ENCODE measurements at regions not wholly inside any gene's neighbourhood (a gene's known extent, or its start where the extent isn't known, plus 50 kb on each side); places are given as distances from the start of the nearest gene placed in this dataset.

GRCh38 chrX:79645749-79646148 is 278.6 kb upstream of the ITM2A start:
- CTCF ChIA-PET, result no interaction called here
- H3K27ac Mint-ChIP-seq, result no peak overlapping the region
- ATAC-seq, result no peak
- no peaks in the 10 kb centered on the region for H3K4me1 Mint-ChIP-seq (ENCODE audit: low read depth)
- no peak for TF ChIP-seq CTCF (IDR thresholded peaks at IDR 0.05)
- POLR2A ChIA-PET, result no interaction called here
- intact Hi-C loops (cut with micrococcal nuclease), result no loop called here
- DNase-seq, result no peak
- H3K27me3 Mint-ChIP-seq, result no peaks in the 10 kb centered on the region
- H3K36me3 Mint-ChIP-seq (ENCODE audit: low read depth), result no peaks in the 10 kb centered on the region
- no peaks in the 10 kb centered on the region for H3K9me3 Mint-ChIP-seq
- H3K4me3 Mint-ChIP-seq, result no peak overlapping the region

- Mint-ChIP-seq H3K9me3 (no peaks in the 10 kb centered on the region), H3K36me3 (ENCODE audit: low read depth) (no peaks in the 10 kb centered on the region), H3K4me1 (ENCODE audit: low read depth) (no peaks in the 10 kb centered on the region), H3K27me3 (no peaks in the 10 kb centered on the region), H3K27ac (no peak overlapping the region), H3K4me3 (no peak overlapping the region)
- POLR2A ChIA-PET, result no interaction called here
- ATAC-seq (no peak), DNase-seq (no peak)
- intact Hi-C loops (cut with micrococcal nuclease), result no loop called here
- TF ChIP-seq CTCF (IDR thresholded peaks at IDR 0.05), result no peak
- CTCF ChIA-PET, result no interaction called here
Measured at GRCh38 chrX:79631526-79631925, 264.4 kb upstream of the ITM2A start.

GRCh38 chrX:79630033-79631009 is 263.2 kb upstream of the ITM2A start:
- Mint-ChIP-seq H3K9me3 (no peaks in the 10 kb centered on the region), H3K4me3 (no peak overlapping the region), H3K27me3 (no peaks in the 10 kb centered on the region), H3K27ac (no peak overlapping the region), H3K4me1 (ENCODE audit: low read depth) (no peaks in the 10 kb centered on the region), H3K36me3 (ENCODE audit: low read depth) (no peaks in the 10 kb centered on the region)
- DNase-seq, result no peak
- no peak for ATAC-seq
- ChIA-PET POLR2A (no interaction called here), CTCF (interaction anchor here (1.3 kb wide), 1 partner anchor 12 kb away, joined by 3 read pairs; no protein-coding TSS in a partner anchor)
- TF ChIP-seq CTCF (IDR thresholded peaks at IDR 0.05), result no peak
- intact Hi-C loops (cut with micrococcal nuclease), result no loop called here

GRCh38 chrX:79623098-79623762 is 256.1 kb upstream of the ITM2A start:
- ATAC-seq, result no peak
- Mint-ChIP-seq H3K27me3 (no peaks in the 10 kb centered on the region), H3K9me3 (no peaks in the 10 kb centered on the region), H3K4me3 (no peak overlapping the region), H3K27ac (no peak overlapping the region), H3K36me3 (ENCODE audit: low read depth) (no peaks in the 10 kb centered on the region), H3K4me1 (ENCODE audit: low read depth) (no peaks in the 10 kb centered on the region)
- POLR2A ChIA-PET, result no interaction called here
- intact Hi-C loops (cut with micrococcal nuclease), result no loop called here
- CTCF ChIA-PET, result no interaction called here
- TF ChIP-seq CTCF (IDR thresholded peaks at IDR 0.05), result no peak
- no peak for DNase-seq

GRCh38 chrX:79618280-79618679 is 251.1 kb upstream of the ITM2A start:
- no peak overlapping the region for H3K4me3 Mint-ChIP-seq
- no peaks in the 10 kb centered on the region for H3K9me3 Mint-ChIP-seq
- ATAC-seq, result no peak
- no peaks in the 10 kb centered on the region for H3K36me3 Mint-ChIP-seq (ENCODE audit: low read depth)
- no peak for DNase-seq
- TF ChIP-seq CTCF (IDR thresholded peaks at IDR 0.05), result no peak
- intact Hi-C loops (cut with micrococcal nuclease), result no loop called here
- no peak overlapping the region for H3K27ac Mint-ChIP-seq
- ChIA-PET CTCF (no interaction called here), POLR2A (no interaction called here)
- no peaks in the 10 kb centered on the region for H3K4me1 Mint-ChIP-seq (ENCODE audit: low read depth)
- H3K27me3 Mint-ChIP-seq, result no peaks in the 10 kb centered on the region

Data from activated CD8-positive, alpha-beta T cell treated with anti-CD3 and anti-CD28 coated beads for 36 hours (primary cell).